GM23248 (cell line): ENCODE measurements at regions not wholly inside any gene's neighbourhood (a gene's known extent, or its start where the extent isn't known, plus 50 kb on each side); places are given as distances from the start of the nearest gene placed in this dataset.

Source experiments
- DNase-seq: peaks from one replicate; pipeline ENCODE4 v3.0.0-alpha.2; 2015
- H2AFZ ChIP-seq: fragments of 200-600 bp; sonication (generic); 2 replicates; pipeline ENCODE4 v1.6.1; 2016; ENCODE audit warnings: antibody characterized with exemption
- H3F3A ChIP-seq: fragments of 200-600 bp; sonication (generic); 2 replicates; pipeline ENCODE4 v1.6.1; 2016; ENCODE audit warnings: mild to moderate bottlenecking, antibody characterized with exemption, mixed run types; ENCODE audit not compliant: insufficient read depth
- H3K27ac ChIP-seq: fragments of 200-600 bp; sonication (generic); 2 replicates; pipeline ENCODE4 v1.5.1; 2016; ENCODE audit warnings: mild to moderate bottlenecking
- H3K27me3 ChIP-seq: fragments of 200-600 bp; sonication (generic); replicated peaks from 2 replicates; pipeline ENCODE4 v1.6.1; 2016; ENCODE audit warnings: mild to moderate bottlenecking; ENCODE audit not compliant: insufficient read depth
- H3K36me3 ChIP-seq: fragments of 200-600 bp; sonication (generic); 2 replicates; pipeline ENCODE4 v1.6.1; 2016; ENCODE audit warnings: low read depth, mild to moderate bottlenecking
- H3K4me1 ChIP-seq: fragments of 200-600 bp; sonication (generic); 2 replicates; pipeline ENCODE4 v1.6.1; 2016; ENCODE audit warnings: mild to moderate bottlenecking; ENCODE audit not compliant: insufficient read depth
- H3K4me2 ChIP-seq: fragments of 200-600 bp; sonication (generic); one replicate; pipeline ENCODE4 v1.6.1; 2016; ENCODE audit warnings: mild to moderate bottlenecking; ENCODE audit not compliant: unreplicated experiment
- H3K4me3 ChIP-seq: fragments of 200-600 bp; sonication (generic); 2 replicates; pipeline ENCODE4 v1.5.1; 2016; ENCODE audit warnings: mild to moderate bottlenecking
- H3K79me2 ChIP-seq: fragments of 200-600 bp; sonication (generic); 2 replicates; pipeline ENCODE4 v1.6.1; 2016; ENCODE audit warnings: mild to moderate bottlenecking; ENCODE audit not compliant: insufficient read depth
- H3K9ac ChIP-seq: fragments of 200-600 bp; sonication (generic); 2 replicates; pipeline ENCODE4 v1.6.1; 2016; ENCODE audit warnings: mild to moderate bottlenecking
- H3K9me2 ChIP-seq: fragments of 200-600 bp; sonication (generic); 2 replicates; pipeline ENCODE4 v1.6.1; 2016; ENCODE audit warnings: mixed run types, mild to moderate bottlenecking, moderate library complexity; ENCODE audit not compliant: insufficient read depth
- H3K9me3 ChIP-seq: fragments of 200-600 bp; sonication (generic); one replicate; pipeline ENCODE4 v1.6.1; 2017; ENCODE audit warnings: low read depth
- H4K20me1 ChIP-seq: fragments of 200-600 bp; sonication (generic); 2 replicates; pipeline ENCODE4 v1.6.0; 2016; ENCODE audit not compliant: insufficient read depth
- EZH2 ChIP-seq: fragments of 200-600 bp; sonication (generic); IDR thresholded peaks from 2 replicates; pipeline ENCODE4 v1.6.1; 2018; ENCODE audit warnings: antibody characterized with exemption, mild to moderate bottlenecking; ENCODE audit not compliant: insufficient read depth, poor library complexity, severe bottlenecking
- EZH2phosphoT487 ChIP-seq: fragments of 200-600 bp; sonication (generic); IDR thresholded peaks from 2 replicates; pipeline ENCODE4 v1.6.1; 2018; ENCODE audit warnings: antibody characterized with exemption, moderate library complexity, mild to moderate bottlenecking, low read depth; ENCODE audit not compliant: insufficient read depth
- WGBS, 2 experiments: methylation state at CpG; one replicate each; pipeline ENCODE4 v1.1.6; 2015 to 2017; ENCODE audit warnings: low lambda C conversion rate in 2 of 2, low coverage in 1 of 2; ENCODE audit errors: missing lambda C conversion rate in 2 of 2; 5-methylcytosine and 5-hydroxymethylcytosine counted together
- in situ Hi-C: fragments of 300-500 bp; cut with MboI; formaldehyde crosslinking; loops from 2 replicates; pipeline ENCODE4 v1.15.0; 2020

GRCh38 chr5:8829323-8830029 lies 716.4 kb downstream of the SEMA5A start:
- DNase-seq: peak; percentile 97
- no peaks in the 10 kb centered on the region for H3K36me3 ChIP-seq
- no peaks in the 10 kb centered on the region for H3K9me3 ChIP-seq
- H3K4me3 ChIP-seq: 0 out of 2 replicates have a peak overlapping the region, but pooled peaks have one; percentile 29
- peaks cover 50% of the 10 kb centered on the region for H3F3A ChIP-seq
- in situ Hi-C loops: no loop called here
- H4K20me1 ChIP-seq: no peaks in the 10 kb centered on the region
- H3K4me2 ChIP-seq: peak overlapping the region; percentile 73
- H3K9ac ChIP-seq: peak overlapping the region; percentile 29
- no peaks in the 10 kb centered on the region for H3K79me2 ChIP-seq
- no peaks in the 10 kb centered on the region for H3K27me3 ChIP-seq
- H3K9me2 ChIP-seq: no peaks in the 10 kb centered on the region
- TF ChIP-seq EZH2phosphoT487: no peak
- TF ChIP-seq EZH2: no peak
- peak overlapping the region; percentile 79 for H3K27ac ChIP-seq
- peaks cover 69% of the 10 kb centered on the region for H3K4me1 ChIP-seq
- no peak overlapping the region for H2AFZ ChIP-seq

- H2AFZ ChIP-seq: no peak overlapping the region
- in situ Hi-C loops: no loop called here
Observed at GRCh38 chr5:8831251-8831650, 714.6 kb downstream of the SEMA5A start.

GRCh38 chr5:8831854-8832253 lies 714.0 kb downstream of the SEMA5A start:
- Histone ChIP-seq H3K27ac (no peak overlapping the region), H3K9ac (no peak overlapping the region), H4K20me1 (no peaks in the 10 kb centered on the region), H3K36me3 (no peaks in the 10 kb centered on the region), H3K9me3 (no peaks in the 10 kb centered on the region), H3K9me2 (no peaks in the 10 kb centered on the region), H3K4me3 (no peak overlapping the region), H3K4me2 (peak overlapping the region; percentile 2), H3K4me1 (peaks cover 49% of the 10 kb centered on the region), H3F3A (peaks cover 50% of the 10 kb centered on the region), H2AFZ (no peak overlapping the region), H3K79me2 (no peaks in the 10 kb centered on the region), H3K27me3 (no peaks in the 10 kb centered on the region)
- TF ChIP-seq EZH2 (no peak), EZH2phosphoT487 (no peak)
- in situ Hi-C loops: no loop called here
- DNase-seq: peak; percentile 55
- WGBS, 2 experiments: 6 to 19% methylated on average over 1 of the region's 1 CpG

More at GRCh38 chr5:8831251-8831650, 714.6 kb downstream of the SEMA5A start:
- no peak overlapping the region for H3K4me3 ChIP-seq
- H3K27me3 ChIP-seq: no peaks in the 10 kb centered on the region
- no peak overlapping the region for H3K9ac ChIP-seq
- H3F3A ChIP-seq: peaks cover 50% of the 10 kb centered on the region
- peaks cover 55% of the 10 kb centered on the region for H3K4me1 ChIP-seq
- H3K9me3 ChIP-seq: no peaks in the 10 kb centered on the region
- no peaks in the 10 kb centered on the region for H3K79me2 ChIP-seq
- 75 to 82% methylated on average over 3 of the region's 3 CpGs for WGBS, 2 experiments
- peak overlapping the region; percentile 2 for H3K4me2 ChIP-seq
- no peaks in the 10 kb centered on the region for H4K20me1 ChIP-seq
- no peak for TF ChIP-seq EZH2
- no peak for TF ChIP-seq EZH2phosphoT487
- H3K27ac ChIP-seq: no peak overlapping the region
- no peaks in the 10 kb centered on the region for H3K36me3 ChIP-seq
- no peak for DNase-seq
- no peaks in the 10 kb centered on the region for H3K9me2 ChIP-seq

DNA sequence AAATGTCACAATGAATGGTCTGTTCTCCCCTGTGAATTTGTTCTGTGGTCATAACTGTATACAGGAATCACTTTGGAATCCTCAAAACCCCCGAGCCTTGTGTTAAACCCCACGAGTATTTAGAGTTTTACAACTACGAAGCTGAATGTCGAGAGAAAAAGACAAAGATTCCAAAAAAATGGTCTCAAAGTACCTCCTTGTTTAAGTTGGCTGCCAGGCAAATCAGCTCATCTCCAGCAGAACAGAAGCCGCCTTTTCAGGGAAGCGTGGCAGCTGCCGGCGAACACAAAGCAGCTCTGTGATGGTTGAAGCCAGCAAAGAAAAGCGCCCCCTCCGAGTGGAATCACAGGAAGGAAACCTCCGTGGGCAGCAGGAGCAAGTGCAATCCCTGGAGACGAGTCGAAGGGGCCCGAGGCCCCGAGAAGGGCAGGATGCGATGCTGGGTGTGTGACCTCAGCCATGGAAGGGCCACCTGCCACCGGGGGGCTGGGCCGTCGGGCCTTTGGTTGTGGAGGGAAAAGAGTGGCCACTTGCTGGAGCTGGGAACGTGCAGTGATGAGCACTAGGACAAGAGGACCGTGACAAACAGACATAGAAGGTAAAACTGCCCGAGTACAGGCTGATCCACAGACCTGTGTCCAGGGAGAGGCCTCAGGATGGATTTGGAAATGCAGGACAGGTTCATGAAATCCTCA lies 706.4 kb downstream of the SEMA5A start:
- Histone ChIP-seq H3K36me3 (no peaks in the 10 kb centered on the region), H2AFZ (no peak overlapping the region), H3K4me1 (peaks cover 19% of the 10 kb centered on the region), H3K9me3 (no peaks in the 10 kb centered on the region), H3K9me2 (no peaks in the 10 kb centered on the region), H3K4me2 (no peak overlapping the region), H3K79me2 (no peaks in the 10 kb centered on the region), H3F3A (peaks cover 21% of the 10 kb centered on the region), H3K27me3 (no peaks in the 10 kb centered on the region), H3K4me3 (no peak overlapping the region), H3K9ac (no peak overlapping the region), H3K27ac (no peak overlapping the region), H4K20me1 (no peaks in the 10 kb centered on the region)
- no peak for TF ChIP-seq EZH2
- no peak for TF ChIP-seq EZH2phosphoT487
- 94 to 96% methylated on average over 22 of the region's 22 CpGs for WGBS, 2 experiments
- in situ Hi-C loops: no loop called here
- DNase-seq: no peak
